Type B pancreatic cell (in vitro differentiated cells): ENCODE measurements at regions not wholly inside any gene's neighbourhood (a gene's known extent, or its start where the extent isn't known, plus 50 kb on each side); places are given as distances from the start of the nearest gene placed in this dataset.

Source experiments
- DNase-seq: peaks from one replicate; pipeline ENCODE4 v3.0.0; 2021; ENCODE audit warnings: mixed read lengths; ENCODE audit not compliant: unreplicated experiment; ENCODE audit errors: extremely low spot score
- H3K27ac Mint-ChIP-seq: 2 replicates; pipeline ENCODE4 v1.8.0; 2021; ENCODE audit warnings: mild to moderate bottlenecking, mixed read lengths
- H3K27me3 Mint-ChIP-seq: 2 replicates; pipeline ENCODE4 v1.8.0; 2021; ENCODE audit warnings: mixed read lengths
- H3K36me3 Mint-ChIP-seq: 2 replicates; pipeline ENCODE4 v1.8.0; 2021; ENCODE audit warnings: mixed read lengths
- H3K4me1 Mint-ChIP-seq: one replicate; pipeline ENCODE4 v1.8.0; 2021; ENCODE audit warnings: mixed read lengths; ENCODE audit not compliant: unreplicated experiment
- H3K4me3 Mint-ChIP-seq: 2 replicates; pipeline ENCODE4 v1.8.0; 2021; ENCODE audit warnings: mild to moderate bottlenecking, mixed read lengths
- H3K9me3 Mint-ChIP-seq: 2 replicates; pipeline ENCODE4 v1.8.0; 2021; ENCODE audit warnings: mixed read lengths
- CTCF ChIP-seq: fragments of 200-600 bp; sonication (generic); conservative IDR thresholded peaks from 2 replicates; pipeline ENCODE4 v1.5.0; 2021; ENCODE audit warnings: antibody characterized with exemption, mild to moderate bottlenecking

GRCh38 chr13:58004751-58005150, 373.2 kb downstream of the PCDH17 start:
- no peak overlapping the region for H3K27ac Mint-ChIP-seq
- no peak for DNase-seq
- H3K4me3 Mint-ChIP-seq: no peak overlapping the region
- H3K9me3 Mint-ChIP-seq: no peaks in the 10 kb centered on the region
- TF ChIP-seq CTCF: no peak
- no peaks in the 10 kb centered on the region for H3K27me3 Mint-ChIP-seq
- H3K4me1 Mint-ChIP-seq: no peaks in the 10 kb centered on the region
- no peaks in the 10 kb centered on the region for H3K36me3 Mint-ChIP-seq

DNA sequence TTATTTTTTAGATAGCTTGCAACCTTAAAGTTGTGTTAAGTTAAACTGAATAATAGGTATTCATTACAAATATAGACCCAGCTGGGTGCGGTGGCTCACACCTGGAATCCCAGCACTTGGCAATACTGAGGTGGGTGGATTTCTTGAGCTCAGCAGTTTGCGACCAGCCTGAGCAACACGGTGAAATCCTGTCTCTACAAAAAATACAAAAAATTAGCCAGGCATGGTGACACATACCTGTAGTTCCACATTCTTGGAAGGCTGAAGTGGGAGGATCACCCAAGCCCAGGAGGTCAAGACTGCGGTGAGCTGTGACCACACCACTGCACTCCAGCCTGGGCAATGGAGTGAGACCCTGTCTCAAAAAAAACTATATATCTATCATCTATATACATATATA, 386.5 kb downstream of the PCDH17 start:
- TF ChIP-seq CTCF: no peak
- DNase-seq: no peak
- no peak overlapping the region for H3K27ac Mint-ChIP-seq
- H3K9me3 Mint-ChIP-seq: no peaks in the 10 kb centered on the region
- no peaks in the 10 kb centered on the region for H3K36me3 Mint-ChIP-seq
- peaks cover 4% of the 10 kb centered on the region for H3K4me1 Mint-ChIP-seq
- H3K4me3 Mint-ChIP-seq: no peak overlapping the region
- H3K27me3 Mint-ChIP-seq: no peaks in the 10 kb centered on the region

DNA sequence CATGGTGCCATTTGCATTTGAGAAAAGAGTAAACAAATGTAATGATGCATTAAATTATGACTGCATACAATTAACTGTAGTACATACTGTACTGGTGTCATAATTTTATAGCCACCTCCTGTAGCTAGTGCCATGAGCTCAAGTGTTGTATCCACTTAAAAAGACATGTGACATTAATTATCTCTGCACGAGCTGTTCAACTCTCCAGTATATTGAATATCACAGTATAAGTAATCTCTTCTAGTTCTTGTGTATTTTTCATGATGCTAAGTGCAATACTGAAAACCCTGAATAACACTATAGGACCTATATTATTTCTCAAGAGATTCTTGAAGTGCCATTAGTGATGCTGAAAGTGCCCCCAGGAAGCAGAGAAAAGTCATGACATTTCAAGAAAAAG, 387.3 kb downstream of the PCDH17 start:
- H3K27me3 Mint-ChIP-seq: no peaks in the 10 kb centered on the region
- H3K4me1 Mint-ChIP-seq: peaks cover 4% of the 10 kb centered on the region
- TF ChIP-seq CTCF: no peak
- H3K9me3 Mint-ChIP-seq: no peaks in the 10 kb centered on the region
- no peaks in the 10 kb centered on the region for H3K36me3 Mint-ChIP-seq
- H3K4me3 Mint-ChIP-seq: no peak overlapping the region
- H3K27ac Mint-ChIP-seq: no peak overlapping the region
- DNase-seq: no peak

DNA sequence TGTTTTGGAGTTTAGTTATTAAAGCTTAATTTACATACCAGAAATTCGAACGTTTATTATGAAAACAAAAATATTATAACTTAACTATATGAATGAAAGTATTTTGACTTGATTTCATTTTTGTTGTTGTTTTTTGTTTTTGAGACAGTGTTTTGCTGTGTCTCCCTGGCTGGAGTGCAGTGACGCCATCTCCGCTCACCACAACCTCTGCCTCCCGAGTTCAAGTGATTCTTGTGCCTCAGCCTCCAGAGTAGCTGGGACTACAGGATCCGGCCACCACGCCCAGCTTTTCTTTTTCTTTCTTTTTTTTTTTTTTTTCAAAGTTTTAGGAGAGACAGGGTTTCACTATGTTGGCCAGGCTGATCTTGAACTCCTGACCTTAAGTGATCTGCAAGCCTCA, 392.6 kb downstream of the PCDH17 start:
- Mint-ChIP-seq H3K4me3 (no peak overlapping the region), H3K4me1 (peaks cover under 1% of the 10 kb centered on the region), H3K36me3 (no peaks in the 10 kb centered on the region), H3K9me3 (no peaks in the 10 kb centered on the region), H3K27ac (no peak overlapping the region), H3K27me3 (no peaks in the 10 kb centered on the region)
- no peak for TF ChIP-seq CTCF
- no peak for DNase-seq

DNA sequence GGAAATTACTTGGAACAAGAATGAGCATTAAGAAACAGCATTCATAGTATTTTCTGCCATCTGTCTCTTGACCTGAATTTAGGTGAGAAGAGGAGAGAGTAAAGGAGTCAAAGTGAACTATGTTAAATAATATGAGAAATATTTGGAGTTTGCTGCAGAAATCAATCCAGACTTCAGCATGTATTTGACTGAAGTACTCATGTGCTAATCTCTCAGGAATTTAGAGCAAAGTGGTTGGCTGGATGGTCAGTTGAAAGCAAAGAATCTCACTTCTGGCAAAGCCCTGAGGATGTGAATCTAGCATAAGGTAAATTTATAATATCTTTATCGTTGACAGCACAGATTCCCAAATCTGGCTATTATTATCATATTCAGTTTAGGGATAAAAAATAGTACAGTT, 394.3 kb downstream of the PCDH17 start:
- TF ChIP-seq CTCF: no peak
- no peak for DNase-seq
- Mint-ChIP-seq H3K36me3 (no peaks in the 10 kb centered on the region), H3K27me3 (no peaks in the 10 kb centered on the region), H3K27ac (no peak overlapping the region), H3K9me3 (no peaks in the 10 kb centered on the region), H3K4me1 (no peaks in the 10 kb centered on the region), H3K4me3 (no peak overlapping the region)
